GDM1 (cell line): ENCODE measurements at regions not wholly inside any gene's neighbourhood (a gene's known extent, or its start where the extent isn't known, plus 50 kb on each side); places are given as distances from the start of the nearest gene placed in this dataset.

Experiments used
- DNase-seq: peaks from one replicate; lab custom pipeline; 2025; lab: John Stamatoyannopoulos, UW

DNA sequence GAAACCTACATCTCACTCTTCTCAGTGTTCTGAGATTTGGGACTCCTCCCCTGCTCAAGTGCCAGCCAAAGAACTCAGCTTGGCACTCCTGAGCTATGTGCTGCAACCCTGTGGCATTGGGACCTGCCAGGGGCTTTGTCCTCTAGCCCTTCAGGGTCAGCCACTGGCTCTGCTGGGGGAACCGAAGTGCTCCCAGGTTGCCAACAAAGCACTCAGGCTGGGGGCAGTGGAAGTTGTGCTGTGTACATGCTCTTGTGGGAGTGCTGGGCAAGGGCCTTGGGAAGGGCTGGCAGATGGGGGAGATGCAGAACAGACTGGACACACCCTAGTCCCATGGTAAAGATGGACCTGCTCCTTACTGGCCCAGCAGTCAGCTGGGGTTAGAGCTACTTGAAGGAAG, 498.6 kb downstream of the CAAP1 start:
- DNase-seq, result no peak

GRCh38 chr9:26392639-26393038, 500.0 kb downstream of the CAAP1 start:
- DNase-seq, result no peak

DNA sequence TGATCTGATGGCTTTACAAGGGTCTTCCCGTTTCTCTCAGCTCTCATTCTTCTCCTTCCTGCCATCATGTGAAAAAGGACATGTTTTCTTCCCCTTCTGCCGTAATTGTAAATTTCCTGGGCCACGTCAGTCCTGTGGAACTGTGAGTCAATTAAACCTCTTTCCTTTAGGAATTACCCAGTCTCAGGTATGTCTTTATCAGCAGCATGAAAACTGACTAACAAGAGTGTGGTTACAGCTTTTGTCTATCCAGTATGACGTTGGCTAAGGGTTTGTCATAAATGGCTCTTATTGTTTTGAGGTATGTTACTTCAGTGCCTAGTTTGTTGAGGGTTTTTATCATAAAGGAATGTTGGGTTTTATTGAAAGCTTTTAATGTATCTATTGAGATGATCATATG, 501.6 kb downstream of the CAAP1 start:
- DNase-seq, result no peak

DNA sequence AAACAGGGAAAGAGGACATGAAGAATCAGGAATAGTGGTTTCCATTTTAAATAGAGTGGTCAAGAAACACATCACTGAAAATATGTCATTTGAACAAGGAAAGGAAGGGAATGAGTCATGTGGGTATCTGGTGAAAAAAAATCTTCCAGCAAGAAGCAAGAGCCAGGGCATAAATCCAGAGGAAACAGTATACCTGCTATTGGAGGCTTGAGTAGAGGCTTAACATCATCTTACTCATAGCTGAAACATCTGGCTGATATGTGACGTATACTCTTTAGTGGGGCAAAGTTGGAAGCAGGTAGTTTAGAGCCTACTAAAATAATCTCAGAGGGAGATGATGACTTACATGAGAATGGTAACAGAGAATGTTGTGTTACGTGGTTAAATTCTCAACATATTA, 517.2 kb downstream of the CAAP1 start:
- no peak for DNase-seq

GRCh38 chr9:26373616-26374015, 519.0 kb downstream of the CAAP1 start:
- DNase-seq, result no peak

GRCh38 chr9:26371236-26371635, 521.4 kb downstream of the CAAP1 start:
- no peak for DNase-seq

DNA sequence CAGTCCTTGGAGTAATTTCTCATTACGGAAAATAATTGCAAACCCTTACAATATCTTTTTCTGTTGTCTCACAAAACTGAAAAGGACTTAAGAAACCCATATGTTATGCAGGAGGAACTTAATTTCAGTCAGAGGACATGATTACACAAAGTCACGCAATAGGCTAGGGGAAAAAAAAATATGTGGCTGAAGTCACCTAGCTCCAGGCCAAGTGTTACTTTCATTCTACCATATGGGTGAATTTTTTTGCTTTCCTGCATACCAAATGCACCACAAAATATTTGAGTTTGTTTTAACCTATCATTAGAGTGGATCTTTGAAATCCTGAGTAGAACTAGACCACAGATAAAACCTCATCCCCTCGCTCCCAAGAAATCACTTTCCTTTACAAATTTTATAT, 523.5 kb downstream of the CAAP1 start:
- DNase-seq, result no peak

DNA sequence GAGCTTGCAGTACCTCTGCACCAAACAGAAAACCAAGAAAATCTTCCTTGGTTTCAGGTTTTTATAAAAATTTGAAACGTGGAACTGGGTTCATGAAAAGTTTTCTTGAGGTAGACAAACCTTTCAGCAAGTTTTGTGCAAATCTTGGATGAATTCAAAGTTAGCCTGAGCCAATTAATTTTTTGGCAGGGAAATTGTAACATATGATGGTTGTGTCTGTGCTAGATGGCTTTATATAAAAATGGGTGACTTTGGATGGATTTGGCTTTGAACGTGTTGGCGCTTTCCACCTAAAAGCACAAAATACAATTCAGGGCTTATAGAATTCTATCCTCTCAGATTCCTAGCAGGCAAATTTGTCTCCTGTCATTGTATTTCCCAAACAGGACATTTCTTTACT, 524.4 kb downstream of the CAAP1 start:
- no peak for DNase-seq

DNA sequence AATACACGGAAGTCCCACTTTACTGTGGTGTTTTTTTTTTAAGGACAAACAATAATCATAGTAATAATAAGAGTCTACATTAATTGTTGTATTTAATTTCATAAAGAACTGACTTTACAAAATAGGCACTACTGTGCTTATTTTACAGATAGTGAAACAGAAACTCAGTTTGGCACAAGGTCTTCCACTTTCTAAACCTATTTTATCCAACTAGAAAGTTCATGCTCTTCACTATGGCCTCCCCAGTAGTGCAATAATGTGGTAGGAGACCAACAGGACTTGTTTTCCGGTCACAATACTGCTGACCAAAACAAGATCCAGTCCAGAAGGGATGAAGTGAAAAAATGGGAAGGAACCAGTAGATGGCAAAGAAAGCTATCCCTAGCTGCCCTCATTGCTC, 531.6 kb downstream of the CAAP1 start:
- no peak for DNase-seq

DNA sequence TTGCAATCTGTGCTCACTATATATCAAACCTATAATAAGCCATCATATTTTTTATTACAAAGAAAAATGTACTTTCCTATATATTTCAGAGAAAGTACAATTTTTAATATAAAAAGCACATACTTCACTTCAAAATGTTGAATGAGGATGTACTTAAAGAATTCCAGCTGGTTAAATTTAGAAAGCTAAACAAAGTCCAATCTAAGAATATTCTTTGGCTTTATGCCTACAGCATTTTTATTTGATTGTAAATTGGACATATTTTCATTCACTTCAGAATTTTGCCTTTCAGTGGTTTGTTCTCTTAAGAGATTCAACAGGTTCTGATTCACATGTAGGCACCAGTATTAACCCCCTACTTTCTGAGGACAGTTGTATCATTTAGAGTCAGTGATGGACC, 533.8 kb downstream of the CAAP1 start:
- DNase-seq, result no peak

DNA sequence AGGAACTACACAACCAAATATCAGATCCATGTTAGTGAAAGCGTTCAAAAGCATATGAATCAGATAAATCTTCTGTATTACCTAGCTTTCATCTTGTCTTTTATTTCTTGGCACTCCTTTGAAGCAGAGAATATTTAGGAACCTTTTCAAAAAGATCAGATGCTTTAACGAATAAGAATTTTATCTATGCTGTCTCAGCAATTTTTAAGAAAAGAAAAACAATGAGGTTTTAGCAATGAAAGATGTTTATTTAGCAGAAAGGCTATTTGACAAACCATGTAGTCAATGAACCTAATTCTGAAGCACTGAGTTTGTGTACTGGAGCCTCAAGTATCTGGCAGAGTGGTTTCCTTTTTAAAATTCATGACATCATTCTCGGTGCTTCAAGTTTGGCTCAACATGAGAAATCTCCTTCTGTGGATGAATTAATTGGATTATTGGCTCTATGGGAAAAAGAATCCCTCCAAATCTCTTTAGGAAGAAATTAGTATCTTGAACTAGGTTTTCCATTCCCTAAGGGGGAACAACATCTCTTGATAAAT, 534.7 kb downstream of the CAAP1 start:
- no peak for DNase-seq

DNA sequence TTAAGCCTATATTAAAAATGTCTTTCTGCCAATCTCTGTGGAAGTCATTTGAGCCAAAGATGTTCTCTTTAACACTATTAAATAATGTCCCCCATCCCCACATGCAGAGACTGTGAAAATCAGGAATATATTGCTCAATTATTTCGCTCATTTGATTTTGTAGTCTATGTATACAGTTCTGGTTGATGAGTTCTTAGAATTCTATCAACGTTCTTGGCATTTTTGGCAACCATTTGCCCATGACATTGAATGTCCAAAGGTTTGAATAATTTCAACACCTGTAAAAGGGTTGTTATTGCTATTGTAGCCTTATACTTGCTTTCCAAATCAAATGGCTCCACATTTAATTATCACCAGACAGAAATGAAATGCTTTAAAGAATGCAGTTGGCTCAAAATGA, 536.1 kb downstream of the CAAP1 start:
- no peak for DNase-seq

GRCh38 chr9:26346942-26347477, 545.6 kb downstream of the CAAP1 start:
- DNase-seq, result no peak

GRCh38 chr9:26341545-26341944, 551.1 kb downstream of the CAAP1 start:
- DNase-seq, result no peak

DNA sequence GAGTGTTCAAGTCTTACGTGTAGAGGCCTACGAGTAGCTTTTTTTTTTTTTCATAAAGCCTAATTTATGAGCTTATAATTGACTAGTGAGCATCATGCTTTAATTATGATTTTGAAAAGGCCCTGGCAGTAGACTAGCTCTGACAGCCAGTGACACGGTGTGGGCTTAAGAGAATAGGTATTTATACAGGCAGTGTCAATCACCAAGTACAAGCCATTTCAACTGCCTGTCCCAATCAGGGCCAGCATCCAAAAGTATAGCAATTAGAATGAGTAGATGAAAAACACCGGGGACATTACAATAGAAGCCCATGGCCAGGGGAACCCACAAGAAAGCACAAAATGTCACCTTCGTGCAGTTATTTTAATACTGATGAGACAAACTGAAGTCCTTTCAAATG, 552.8 kb downstream of the CAAP1 start:
- no peak for DNase-seq

DNA sequence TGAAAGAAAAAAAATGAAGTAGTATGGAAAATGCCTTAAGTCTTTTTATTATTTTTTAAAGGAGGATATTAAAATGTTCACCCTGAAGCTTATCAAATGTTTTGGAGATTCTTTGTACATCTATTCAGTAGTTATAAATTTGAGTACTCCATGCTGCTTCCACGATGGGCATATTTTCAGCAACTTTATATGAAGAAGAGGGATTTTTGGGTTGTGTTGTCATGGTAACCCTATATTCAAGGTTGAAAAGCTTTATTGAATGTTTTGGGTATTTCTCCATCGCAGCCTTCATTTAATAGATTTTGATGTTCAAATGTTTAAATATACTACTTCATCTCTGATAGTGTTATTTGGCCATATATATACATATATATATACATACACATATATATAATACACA, 557.5 kb downstream of the CAAP1 start:
- no peak for DNase-seq

DNA sequence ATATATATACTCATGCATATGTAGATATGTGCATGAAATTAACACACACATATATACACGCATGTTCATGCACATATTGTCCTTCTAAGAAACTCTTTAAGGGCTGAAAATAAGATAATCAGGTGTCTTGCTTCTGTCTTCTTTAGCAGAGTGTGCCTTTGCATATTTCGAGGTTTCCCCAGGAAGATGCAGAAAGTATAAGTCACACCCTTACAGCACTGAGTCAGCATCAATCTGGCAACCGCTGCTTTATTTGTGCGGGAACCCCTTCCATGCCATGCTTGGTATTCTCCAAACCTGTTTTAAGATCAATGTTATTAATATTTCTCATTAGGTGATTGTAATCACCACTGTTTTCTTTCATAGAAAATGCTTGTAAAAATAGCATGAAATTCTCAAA, 557.9 kb downstream of the CAAP1 start:
- DNase-seq, result no peak

DNA sequence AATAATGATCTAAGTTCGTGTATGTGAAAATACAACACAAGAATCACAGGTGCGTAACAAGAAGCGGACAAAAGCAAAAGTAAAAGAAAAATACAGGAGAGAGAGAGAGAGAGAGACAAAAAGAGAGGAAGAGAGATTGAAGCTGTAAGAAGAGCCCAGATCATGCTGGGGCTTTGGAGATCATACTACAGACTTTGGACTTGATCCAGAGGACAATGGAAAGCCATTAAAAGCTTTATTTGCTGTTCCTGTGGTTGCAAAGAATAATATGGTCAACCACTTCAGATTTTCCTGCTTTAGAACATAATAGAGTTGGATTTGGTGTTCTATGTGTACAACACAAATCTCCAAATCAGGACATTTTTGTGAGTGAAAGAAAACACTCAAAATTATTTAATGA, 561.4 kb downstream of the CAAP1 start:
- no peak for DNase-seq

DNA sequence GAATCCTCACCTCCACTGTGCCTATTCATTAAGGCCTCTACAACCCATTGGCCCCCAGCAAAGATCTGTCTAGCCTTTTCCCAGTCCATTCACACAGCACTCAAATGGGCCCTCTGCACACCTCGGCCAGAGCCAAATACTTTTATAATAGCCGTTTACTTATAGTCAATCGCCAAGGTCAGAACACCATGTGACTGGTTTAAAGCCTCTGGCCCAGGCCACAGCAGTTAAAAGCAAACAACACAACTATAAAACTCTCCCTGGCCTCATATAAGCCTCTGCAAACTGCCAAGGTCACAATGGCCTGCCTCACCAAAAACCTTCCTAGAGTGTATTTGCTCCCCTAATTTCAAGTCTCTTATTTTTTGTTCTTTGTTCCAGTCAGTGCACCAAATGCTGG, 562.6 kb downstream of the CAAP1 start:
- DNase-seq, result no peak

DNA sequence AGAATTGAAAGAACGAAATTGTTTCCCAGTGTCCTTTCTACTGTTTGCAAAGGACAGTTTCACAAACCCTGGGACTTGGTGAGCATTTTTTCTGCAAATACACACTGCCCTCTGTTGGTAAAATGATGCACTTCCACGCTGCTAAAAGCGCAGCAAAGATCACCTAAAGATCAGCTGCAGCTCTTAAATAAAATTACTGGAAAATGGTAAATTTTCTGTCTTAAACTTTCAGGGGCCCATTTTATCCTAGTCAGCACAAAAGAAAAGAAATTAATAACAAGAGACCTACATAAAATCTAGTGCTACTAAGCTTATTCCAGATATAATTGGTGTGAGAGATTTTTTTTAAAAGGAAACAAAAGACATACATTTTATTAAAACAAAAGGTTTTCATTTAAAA, 566.0 kb downstream of the CAAP1 start:
- peak; percentile 17 for DNase-seq

GRCh38 chr9:26325444-26325829, 567.2 kb downstream of the CAAP1 start:
- DNase-seq, result no peak

DNA sequence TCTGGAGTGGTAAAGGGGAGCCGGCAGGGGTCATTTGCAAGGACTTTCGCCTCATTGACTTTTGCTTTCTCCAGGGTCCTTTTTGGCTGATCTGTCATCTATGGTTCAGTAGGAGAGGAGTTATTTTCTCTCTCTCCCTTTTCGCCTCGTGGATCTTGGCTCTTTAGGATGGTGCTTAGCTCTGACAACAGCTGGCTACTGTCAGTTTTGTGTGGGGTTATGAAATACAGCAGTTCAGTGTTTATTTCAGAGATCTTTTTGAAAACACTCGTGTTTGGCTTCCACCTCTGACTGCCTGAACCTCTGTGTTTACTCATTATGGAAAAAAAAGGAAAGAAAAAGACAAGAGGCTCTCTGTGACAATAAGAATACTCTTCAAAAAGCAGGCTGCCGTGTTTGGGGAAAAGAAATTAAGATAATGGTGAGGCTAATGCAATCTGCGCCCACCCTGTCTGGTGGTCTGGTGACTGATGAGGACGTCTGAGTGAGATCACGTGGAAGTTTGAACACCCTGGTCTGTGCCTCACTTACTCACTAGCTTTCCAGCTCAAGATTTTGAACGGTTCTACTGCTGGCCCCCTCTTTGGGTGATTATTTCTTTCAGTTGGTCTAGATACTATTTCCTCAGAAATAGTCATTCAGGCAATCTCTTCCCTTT, 567.7 kb downstream of the CAAP1 start:
- no peak for DNase-seq

DNA sequence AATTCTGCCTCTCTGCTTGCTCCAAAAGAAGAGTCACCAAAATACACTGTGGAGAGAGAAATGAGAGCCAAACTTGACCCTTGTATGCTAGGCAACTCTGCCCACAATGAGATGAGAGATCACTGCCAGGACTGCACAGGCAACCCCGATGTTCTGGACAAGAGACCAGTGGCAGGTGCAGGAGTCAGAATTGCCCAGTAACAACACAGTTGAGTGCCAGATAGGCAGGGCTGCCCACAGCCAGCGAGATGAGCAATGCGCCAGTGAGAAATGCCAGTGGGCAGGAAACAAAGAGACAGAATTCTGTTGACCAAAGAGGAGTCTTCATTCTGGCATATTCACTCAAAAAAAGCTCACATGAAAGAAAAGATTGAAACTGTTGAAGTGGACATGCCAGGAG, 570.7 kb downstream of the CAAP1 start:
- no peak for DNase-seq

- DNase-seq, result no peak
Measured at GRCh38 chr9:26319859-26320258, 572.7 kb downstream of the CAAP1 start.
